ENCODE measurements at regions not wholly inside any gene's neighbourhood (a gene's known extent, or its start where the extent isn't known, plus 50 kb on each side); places are given as distances from the start of the nearest gene placed in this dataset.

- no peak for DNase-seq
These were observed 1664.0 kb downstream of the EFNB2 start for GRCh38 chr13:104871456-104871855.

GRCh38 chr13:104869501-104869900 is 1666.0 kb downstream of the EFNB2 start:
- no peak for DNase-seq

DNA sequence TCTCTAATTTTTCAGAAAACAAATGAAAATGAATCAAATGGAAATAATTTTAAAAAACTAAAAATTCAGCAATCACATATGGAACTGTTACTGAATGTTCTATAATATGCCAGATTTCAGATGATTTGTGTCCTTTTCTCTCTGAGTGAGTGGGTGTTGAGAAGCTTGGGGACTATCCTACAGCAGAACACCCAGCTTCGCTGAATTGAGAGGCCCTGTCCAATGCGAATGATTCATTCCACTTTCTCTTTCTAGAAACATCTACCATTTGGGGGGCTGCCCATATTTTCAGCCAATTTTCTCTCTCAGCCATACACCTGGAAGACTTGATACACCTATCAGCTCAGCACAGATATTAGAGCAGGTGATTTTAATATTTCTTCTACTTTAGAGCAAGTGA is 1666.7 kb downstream of the EFNB2 start:
- DNase-seq, result no peak

- no peak for DNase-seq
These were observed 1679.9 kb downstream of the EFNB2 start for GRCh38 chr13:104855581-104855980.

DNA sequence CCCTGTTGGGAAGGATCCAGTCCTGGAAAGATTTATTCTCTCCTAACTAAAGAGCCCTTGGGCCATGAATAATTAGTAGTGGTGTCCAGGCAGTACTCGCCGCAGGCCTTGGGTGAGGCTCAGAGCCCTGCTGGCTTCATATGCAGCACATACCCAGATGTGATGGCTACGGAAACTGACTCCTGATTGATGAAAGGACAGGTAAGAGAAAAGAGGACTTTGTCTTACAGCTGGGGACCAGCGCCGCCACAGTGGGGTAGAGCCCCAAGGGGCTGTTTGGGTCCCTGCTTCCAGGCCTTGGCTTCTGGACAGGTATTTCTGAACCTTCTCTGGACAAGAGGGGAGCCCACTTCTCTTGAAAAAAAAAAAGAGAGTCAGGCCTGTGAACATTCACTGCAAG is 1680.8 kb downstream of the EFNB2 start:
- no peak for DNase-seq

DNA sequence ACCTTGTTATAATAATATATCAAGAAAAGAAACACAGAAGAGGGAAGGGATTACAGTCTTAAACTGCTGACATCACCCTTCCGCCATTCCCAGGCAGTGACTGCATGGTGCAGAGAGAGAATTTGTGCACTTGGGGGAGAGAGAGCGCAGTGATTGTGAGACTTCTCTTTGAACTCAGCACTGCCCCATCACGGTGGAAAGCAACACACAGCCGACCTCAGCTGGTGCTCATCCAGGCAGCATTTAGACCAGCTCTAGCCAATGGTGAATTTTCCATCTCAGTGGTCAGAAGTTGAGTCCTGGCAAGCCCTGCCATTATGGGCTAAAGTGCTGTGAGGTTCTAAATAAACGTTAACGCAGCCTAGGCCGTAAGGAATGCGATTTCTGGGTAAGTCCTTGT is 1681.5 kb downstream of the EFNB2 start:
- no peak for DNase-seq

DNA sequence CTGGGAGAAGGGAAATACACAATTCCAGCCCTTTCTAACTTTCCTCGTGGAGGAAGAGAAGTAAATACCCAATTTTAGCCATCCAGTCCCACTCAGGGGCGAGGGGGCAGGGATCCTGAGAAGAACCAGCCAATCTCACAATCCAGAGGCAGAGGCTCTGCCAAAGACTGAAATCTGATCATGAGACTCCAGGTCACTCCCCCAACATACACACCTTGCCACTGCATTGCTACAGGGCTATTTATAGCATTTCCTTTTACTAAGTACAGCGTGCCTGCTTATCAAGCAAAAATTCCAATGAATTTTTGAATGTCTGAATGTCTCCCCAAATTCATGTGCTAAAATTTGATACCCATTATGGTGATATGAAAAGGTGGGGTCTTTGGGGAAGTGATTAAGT is 1687.5 kb downstream of the EFNB2 start:
- DNase-seq, result no peak

DNA sequence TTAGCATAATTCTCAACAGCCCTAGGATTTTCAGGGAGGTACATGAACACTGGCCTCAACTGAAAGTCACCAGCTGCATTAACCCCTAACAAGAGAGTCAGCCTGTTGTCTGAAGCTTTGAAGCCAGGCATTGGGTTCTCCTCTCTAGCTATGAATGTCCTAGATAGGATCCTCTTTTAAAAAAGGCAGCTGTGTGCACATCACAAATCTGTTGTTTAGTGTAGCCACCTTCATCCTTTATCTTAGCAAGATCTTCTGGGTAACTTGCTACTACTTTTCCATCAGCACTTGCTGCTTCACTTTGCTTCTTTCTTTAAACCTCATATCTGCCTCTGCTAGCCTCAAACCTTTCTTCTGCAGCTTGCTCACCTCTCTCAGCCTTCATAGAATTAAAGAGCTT is 1692.1 kb downstream of the EFNB2 start:
- no peak for DNase-seq

DNA sequence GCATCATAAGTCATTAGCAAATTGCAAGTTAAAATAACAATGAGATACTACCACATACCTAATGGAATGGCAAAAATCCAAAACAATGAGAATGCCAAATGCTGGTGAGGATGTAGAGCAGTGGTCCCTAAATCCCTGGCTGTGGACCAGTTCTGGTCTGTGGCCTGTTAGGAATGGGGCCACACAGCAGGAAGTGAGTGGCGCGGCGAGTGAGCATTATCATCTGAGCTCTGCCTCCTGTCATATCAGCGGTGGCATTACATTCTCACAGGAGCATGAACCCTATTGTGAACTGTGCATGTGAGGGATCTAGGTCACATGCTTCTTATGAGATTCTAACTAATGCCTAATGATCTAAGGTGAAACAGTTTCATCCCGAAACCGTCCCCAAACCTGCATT is 1694.4 kb downstream of the EFNB2 start:
- no peak for DNase-seq

GRCh38 chr13:104837756-104838155 is 1697.7 kb downstream of the EFNB2 start:
- DNase-seq, result no peak

DNA sequence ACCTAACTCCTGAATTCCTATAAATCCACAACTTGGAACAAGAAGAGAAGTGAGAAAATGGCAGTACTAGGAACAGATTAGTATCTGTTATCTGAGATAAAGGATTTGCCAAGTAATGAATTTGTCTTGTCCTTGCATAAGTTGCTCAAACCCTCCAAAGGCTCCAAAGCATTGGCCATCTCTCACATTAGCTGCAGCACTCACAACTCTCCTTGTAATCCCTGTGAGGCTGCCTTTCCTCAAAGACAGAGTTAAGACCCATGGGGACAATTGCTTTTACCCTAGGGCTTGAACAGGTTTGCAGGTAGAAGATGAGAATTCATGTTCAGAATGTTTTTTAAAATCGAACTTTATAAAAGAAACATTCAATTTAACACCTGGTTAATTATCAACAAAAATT is 1702.2 kb downstream of the EFNB2 start:
- DNase-seq, result no peak

DNA sequence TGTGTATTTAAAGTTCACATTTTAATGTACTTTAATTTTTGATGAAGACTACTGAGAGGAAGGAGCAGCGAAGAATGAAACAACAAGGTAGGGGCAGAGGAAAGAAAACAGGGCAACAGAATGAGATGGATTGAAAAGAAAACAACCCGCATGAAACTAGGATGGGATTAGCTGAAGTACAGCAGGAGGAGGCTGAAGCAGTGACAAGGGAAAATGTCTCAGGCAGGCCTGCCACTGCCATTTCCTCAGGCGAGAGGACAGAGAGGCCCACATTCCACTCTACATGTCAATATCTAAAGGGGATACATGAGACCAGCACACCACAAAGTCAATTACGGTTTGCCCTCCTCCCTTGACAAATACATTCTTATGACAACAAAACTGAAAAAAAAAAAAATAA is 1703.2 kb downstream of the EFNB2 start:
- DNase-seq, result no peak

DNA sequence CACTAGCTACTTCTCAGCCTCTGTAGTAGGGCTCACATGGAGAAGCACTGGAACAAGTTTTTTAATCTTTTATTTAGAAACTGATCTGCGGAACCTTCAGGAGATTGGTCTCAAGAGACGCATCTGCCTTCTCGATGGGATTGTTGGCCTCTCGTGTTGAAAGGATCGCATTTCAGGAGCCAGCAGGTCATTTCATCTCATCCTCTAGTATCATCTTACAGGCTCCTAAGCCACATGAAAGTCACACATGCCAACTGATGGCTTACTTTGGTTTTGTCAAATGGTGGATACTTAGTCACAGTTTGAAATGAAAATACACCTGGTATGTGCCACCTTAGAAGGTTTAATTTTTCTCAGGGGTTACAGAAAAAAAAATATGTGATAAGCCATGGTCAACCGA is 1703.6 kb downstream of the EFNB2 start:
- DNase-seq, result no peak

DNA sequence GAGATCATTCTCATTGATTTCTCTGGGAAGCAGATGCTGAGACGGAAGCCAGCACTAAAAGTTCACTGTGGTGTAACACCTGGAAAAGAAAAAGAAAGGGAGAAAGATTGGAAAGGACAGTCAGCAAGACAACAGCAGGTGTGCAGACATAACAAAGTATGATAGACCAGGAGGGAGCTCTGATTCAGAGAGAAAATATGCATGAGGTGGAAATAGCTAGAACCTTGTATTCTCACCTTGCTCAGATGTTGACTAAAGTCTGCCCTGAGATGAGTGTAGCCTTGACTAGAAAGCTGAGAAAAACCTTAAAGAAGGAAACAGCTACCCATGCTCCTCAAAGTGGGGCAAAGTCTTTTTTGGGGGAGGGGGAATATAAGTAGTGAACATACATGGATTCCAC is 1711.8 kb downstream of the EFNB2 start:
- no peak for DNase-seq

DNA sequence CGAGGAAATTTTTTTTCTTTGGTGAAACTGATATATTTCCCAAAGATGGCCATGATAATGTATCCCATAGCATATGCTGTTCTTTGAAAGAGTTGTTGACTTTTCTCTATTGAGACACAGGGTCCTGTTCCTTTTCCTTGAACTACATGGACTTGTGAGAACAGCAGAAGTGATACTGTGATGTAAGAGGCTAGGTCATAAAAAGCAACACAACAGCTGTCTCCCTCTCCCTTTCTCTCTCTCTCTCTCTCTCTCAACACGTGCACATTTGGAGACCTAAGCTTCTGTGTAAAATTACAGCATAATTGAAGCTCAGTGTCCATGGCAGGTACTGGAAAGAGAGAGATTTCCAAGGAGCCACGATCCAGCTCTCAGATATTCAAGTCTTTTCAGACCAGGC is 1712.4 kb downstream of the EFNB2 start:
- no peak for DNase-seq

- DNase-seq, result no peak
These were observed 1718.2 kb downstream of the EFNB2 start for GRCh38 chr13:104817271-104817670.

GRCh38 chr13:104816726-104817125 is 1718.7 kb downstream of the EFNB2 start:
- DNase-seq, result no peak

DNA sequence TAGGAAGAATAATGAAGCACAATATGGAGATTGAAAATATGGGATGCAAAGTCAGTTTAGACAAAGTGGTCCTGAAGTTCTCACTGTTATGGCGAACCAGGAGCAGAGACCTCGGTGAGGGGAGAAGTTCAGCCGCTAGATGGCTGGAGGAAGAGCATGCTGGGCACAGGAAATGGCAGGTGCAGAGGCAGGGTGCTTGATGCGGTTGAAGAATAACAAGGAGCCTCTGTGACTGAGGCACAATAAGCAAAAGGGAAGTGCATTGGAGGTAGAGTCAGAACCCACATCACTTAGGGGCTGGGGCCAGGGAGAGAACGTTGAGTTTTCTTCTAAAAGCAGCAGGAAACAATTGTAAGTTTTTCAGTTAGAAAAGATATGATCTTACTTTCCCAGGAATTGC is 1725.2 kb downstream of the EFNB2 start:
- DNase-seq, result no peak

DNA sequence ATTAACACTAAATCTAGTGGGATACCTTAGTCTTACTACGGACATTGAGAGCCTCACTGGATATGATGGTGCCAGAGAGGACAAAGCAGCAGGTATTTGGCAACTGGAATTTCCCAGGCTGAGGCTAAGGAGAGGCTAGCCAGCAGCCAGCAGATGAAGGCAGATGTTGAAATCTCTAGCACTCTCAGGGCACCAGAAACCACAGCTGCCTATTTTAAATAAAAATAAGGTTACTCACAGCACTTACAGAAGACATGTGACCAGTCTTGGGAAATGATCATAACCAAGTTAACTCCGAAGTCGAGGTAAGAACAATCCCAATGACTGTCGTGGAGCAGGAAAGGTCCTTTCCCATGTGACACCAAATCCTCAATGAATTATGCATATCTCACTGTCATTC is 1726.0 kb downstream of the EFNB2 start:
- DNase-seq, result no peak

- DNase-seq, result no peak
These were observed 1730.1 kb downstream of the EFNB2 start for GRCh38 chr13:104805346-104805745.

- DNase-seq, result no peak
These were observed 1732.9 kb upstream of the SLC10A2 start for GRCh38 chr13:104799152-104799551.

GRCh38 chr13:104798486-104798885 is 1732.3 kb upstream of the SLC10A2 start:
- no peak for DNase-seq

- no peak for DNase-seq
These were observed 1730.4 kb upstream of the SLC10A2 start for GRCh38 chr13:104796581-104796980.

DNA sequence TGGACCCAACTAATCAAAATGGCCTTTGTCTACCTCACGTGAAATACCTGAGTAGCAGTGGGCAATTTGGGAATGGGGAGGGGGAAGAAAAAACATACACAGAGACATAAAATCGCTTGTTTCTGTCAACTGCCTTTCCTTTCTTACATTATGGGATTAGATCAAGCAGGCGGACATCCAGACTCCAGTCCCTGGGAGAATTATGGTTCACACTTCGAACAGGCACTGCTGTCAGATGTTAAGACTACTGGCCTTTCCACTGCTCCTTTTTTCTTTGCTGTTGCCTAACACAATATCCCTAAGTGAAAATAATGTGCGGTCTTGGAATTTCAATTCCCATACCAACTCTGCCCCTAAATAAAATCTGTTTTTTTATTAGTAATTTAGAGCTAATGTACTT is 1719.7 kb upstream of the SLC10A2 start:
- DNase-seq, result no peak

GRCh38 chr13:104784891-104785290 is 1718.7 kb upstream of the SLC10A2 start:
- DNase-seq, result no peak

- DNase-seq, result no peak
These were observed 1716.5 kb upstream of the SLC10A2 start for GRCh38 chr13:104782741-104783140.

Measured in DMS153 (cell line).